Epithelial cell of prostate (primary cell): ENCODE measurements at regions not wholly inside any gene's neighbourhood (a gene's known extent, or its start where the extent isn't known, plus 50 kb on each side); places are given as distances from the start of the nearest gene placed in this dataset.
"Not testable (repeated sequence)": the region's sequence is repeated elsewhere in the genome, so short reads cannot be mapped to it uniquely, and the experiment has no call there.

Experiments
- DNase-seq: peaks from one replicate; pipeline ENCODE4 v3.0.0-alpha.2; 2011; ENCODE audit warnings: low read depth, low spot score
- H3K27ac ChIP-seq: fragments of 450-650 bp; 2 replicates; pipeline ENCODE4 v1.5.1; 2017; ENCODE audit warnings: mild to moderate bottlenecking

DNA sequence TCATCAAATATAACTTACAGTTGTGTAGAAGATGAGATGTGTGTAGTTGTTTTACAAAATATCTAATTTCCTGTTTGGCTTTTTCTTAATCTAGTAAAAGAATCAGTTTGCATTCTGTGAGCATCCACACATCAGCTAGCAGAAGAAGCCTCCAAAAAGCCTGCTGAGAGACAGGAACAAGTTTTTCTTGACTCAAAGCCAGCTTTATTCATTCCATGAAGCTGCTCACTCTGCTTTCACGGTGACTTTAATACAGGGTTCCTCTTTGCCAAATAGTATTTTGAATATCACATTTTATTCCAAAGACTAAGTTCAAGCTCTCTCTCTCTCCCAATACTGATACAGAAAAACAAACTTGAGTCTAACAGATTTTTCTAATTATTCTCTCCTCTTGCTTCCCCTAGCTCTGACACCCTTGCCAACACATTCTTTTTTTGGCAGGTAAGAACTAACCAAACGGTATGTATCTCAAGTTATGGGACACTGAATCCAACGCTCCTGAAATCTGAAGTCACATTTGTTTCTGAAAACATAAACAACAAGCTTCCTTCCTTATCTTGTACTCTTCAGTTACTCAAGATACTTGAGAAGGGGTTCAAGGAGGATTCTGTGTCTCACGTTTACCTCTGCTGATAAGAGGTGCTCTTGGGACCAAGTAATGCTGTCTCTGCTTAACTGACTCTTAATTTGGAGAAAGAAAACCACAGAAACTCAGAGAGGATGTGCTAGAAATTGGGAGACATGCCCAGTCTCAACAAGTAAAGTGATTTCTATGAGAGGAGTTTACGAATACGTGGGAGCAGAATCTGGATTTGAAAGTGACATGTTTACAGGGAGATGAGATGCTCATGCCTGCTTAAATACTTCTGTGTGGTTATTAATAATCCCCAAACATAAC is 184.2 kb upstream of the SPTLC3 start:
- H3K27ac ChIP-seq: no peak overlapping the region
- DNase-seq: no peak

DNA sequence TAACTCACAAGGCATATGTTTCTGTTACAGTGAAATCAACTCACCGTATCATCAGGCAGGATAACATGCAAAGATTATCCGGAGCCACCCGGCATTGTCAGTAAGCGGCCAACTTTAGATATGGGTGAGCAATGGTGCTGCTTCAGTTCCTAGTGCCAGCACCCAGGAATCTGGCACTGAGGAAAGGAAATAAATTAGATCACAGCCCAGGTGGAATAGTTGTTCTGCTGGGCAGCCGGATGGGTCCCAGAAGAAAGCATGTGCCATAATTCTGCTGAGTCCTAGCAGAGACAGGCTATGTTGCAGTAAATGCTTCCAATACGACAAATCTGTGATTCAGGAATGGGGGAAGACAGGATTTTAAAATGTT is 183.6 kb upstream of the SPTLC3 start:
- H3K27ac ChIP-seq: no peak overlapping the region
- no peak for DNase-seq

DNA sequence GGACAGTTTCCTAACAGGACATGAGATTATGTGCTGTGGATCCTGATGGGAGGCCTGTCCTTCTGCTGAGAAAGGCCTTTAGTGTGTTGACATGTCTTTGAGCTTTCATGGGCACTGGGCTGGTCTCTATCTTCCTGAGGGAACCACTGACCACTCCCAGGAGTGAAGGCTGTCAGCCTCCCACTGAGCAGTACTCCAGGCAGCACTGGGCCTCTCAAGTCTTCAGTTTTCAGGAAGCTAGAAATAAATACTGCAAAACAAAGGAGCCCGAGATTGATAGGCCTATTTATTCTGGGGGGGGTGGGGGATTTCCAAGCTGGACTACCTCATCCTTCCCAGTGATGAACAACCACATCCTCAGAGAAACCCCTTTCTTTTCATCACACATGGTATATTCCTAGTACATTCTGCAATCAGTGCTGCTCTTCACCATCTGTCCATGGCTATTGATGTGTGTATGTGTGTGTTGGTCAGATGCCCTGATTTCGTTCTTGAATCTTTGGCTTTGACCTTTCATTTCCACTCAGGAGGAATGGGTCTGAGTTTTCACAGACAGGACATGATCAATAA is 180.9 kb upstream of the SPTLC3 start:
- no peak for DNase-seq
- H3K27ac ChIP-seq: no peak overlapping the region

DNA sequence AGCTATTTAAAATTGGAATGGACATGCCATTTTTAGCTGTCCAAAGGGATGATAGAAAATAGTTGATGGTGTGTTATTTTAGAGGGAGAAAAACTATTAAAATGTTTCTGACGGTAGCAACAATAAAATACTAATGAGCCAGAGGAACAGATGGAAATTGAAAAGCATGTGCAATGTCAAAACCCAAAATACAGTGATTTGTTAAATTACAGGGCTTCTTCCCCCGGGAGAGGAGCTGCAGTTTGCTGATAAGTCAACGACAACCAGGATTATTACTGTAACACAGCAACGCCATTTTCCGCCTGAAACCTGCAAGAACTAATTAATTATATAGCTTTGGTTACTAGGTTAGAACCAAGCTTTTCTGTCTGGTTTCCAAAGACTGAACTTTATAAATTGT is 179.6 kb upstream of the SPTLC3 start:
- no peak for DNase-seq
- H3K27ac ChIP-seq: no peak overlapping the region

DNA sequence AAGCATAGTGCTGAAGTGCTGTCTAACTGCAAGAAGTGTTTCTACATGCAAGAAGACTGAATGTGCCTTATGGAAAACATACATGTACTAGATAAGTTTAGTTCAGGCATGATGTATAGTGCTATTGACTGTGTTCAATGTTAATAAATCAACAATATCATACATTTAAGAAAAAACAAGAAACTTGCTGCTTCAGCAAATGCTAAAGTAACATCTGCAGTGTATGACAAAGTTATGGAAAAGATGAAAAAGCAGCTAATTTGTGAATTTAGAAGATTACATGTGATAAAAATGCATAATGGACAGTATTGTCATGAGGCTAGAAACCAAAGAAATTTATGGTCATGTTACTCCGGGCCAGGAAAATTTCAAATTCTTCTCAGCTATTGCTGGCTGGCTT is 174.9 kb upstream of the SPTLC3 start:
- no peak overlapping the region for H3K27ac ChIP-seq
- no peak for DNase-seq

DNA sequence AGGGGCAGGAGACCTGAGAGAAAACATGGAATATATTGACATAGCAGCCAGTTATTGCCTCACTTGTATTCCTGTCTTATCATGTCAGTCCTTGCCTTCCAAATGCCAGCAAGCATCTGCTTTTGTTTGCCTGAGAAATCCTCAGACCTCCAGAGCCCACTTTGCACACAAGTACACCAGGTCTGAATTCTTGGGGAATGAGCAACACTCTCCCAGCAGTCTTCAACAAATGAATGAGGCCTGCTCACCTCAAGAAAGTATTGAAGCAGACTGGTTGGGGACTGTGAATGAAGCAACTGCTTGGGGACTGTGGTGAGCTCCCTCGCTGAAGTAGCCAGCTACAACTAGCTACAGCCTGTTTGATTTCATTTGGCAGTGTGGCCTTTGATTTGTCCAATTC is 172.8 kb upstream of the SPTLC3 start:
- peak overlapping the region; percentile 25 for H3K27ac ChIP-seq
- peak; percentile 18 for DNase-seq

DNA sequence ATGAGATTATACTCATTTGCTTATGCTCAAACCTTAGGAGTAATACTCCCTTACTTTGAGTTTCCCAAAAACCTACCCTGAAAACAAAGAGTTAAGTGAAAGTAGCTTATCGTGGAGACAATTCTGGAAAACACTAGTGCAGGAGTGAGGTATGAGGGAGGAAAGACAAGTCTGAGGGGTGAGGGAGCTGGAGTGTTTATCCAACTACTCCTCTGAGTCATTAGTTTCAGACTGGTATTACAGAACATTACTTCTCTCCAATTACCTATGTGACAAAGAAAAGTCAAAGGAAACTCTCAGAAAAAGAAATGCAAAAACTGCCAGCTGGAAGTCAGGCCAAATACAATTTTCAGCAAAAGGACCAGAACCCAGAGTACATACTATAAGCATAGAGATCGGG is 171.1 kb upstream of the SPTLC3 start:
- DNase-seq: no peak

DNA sequence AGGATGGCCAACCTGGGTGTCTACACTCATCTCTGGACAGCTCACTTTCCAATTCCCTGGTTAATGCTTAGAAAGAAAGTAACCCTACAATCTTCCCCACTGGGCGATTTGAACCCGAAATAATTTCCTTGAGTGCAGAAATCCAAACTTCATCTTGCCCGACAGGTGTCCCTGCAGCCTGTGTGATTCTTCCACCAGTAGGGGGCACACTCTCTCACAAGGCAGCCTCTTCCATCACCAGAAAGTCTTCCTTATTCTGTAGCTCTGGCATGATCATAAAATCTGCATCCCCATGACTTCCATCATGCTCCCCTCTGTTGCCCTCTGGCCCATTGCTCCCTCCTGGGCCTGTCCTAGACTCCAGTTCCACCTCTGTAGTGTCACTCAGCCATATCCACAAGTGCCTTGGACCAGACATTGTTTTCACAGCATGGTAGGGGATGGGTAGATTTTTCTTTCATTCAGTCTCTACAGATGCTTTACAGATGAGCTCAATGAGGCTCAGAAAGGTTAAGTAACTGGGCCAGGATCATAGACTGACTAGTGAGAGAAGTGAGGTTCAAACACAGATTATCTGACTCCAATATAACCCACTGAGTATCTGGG is 170.4 kb upstream of the SPTLC3 start:
- DNase-seq: no peak
- no peak overlapping the region for H3K27ac ChIP-seq

More for the DNA sequence above, 171.1 kb upstream of the SPTLC3 start:
- H3K27ac ChIP-seq: no peak overlapping the region

DNA sequence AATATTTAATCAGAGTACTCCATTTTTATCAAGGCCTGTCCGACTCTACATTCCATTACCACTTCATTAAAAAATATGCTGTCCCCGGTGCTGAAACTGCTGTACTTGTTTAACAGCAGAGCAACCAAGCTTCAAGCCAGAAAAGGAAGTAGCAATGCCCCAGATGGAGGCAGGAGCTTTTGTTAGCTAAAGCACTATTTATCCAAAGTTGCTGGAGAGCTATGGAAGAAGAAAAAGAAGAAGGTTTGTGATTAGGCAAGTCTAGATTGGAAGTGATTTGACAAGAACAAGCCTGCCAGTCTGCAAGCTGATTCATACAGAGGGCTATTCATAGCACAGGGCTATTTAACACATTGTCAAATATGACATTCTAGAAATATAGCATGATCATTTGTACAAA is 160.9 kb upstream of the SPTLC3 start:
- DNase-seq: peak; percentile 26
- H3K27ac ChIP-seq: no peak overlapping the region

DNA sequence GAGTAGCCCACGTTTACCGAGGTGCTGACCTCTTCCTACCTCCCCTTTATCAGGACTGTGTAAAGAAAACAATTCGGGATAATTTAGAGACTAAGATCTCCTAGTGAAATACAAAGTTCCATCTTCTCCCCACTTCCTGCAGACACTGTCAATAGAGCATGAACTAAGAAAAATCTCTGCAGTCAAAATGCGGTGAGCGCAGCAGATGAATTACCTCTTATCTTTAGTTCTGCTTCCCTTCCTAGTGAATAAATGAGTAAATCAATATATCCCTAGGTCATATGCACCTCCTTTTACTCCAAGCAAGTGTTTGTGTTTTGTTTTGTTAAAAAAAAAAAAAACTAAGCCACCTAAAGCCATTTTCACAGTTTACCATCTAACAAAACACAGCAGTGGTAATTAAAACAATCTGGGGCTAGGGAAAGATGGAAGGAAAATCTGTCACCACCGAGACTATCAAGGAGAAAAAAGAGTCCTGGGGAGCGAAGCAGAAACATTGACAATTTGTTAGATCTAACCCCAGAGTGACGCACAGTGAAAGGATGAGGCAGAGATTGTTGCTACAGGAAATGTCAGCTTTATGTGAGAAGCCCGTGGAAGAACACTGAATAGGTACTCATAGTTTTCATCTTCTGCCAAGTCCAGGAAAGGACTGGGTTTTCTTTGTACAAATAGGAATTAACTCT is 159.4 kb upstream of the SPTLC3 start:
- no peak overlapping the region for H3K27ac ChIP-seq
- DNase-seq: no peak

DNA sequence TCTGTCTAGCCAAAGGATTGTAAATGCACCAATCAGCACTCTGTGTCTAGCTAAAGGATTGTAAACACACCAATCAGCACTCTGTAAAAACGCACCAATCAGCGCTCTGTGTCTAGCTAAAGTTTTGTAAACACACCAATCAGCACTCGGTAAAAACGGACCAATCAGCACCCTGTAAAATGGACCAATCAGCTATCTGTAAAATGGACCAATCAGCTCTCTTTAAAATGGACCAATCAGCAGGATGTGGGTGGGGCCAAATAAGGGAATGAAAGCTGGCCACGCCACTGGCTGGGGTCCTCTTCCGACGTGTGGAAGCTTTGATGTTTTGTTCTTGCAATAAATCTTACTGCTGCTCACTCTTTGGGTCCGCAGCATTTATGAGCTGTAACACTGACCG is 151.1 kb upstream of the SPTLC3 start:
- not testable (repeated sequence) for H3K27ac ChIP-seq, DNase-seq

DNA sequence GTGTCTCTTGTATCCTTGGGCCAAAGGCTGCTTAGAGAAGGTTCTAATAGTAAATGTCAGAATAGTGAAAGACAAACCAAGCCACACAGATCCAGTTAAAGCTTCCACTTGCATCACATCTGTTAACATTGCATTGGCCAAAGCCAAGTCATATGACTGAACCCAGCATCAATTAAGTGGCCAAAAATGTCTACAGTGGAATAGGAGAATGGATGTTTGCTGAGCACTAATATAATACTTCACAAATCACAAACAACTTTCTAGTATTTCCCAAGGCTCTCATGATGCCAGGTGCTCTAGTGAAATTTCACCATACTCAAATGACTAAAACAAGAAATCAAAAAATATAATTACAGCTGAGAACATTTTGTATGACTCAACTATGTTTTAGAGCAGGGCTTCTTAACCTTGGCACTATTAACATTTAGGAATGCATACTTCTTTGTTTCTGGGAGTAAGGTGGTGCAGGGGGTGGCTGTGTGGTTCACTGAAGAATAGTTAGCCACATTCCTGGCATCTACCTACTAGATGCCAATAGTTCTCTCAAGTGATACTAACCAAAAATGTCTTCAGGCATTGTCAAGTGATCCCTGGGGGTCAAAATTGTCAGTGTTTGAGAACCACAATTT is 148.0 kb upstream of the SPTLC3 start:
- H3K27ac ChIP-seq: no peak overlapping the region
- DNase-seq: peak; percentile 2

DNA sequence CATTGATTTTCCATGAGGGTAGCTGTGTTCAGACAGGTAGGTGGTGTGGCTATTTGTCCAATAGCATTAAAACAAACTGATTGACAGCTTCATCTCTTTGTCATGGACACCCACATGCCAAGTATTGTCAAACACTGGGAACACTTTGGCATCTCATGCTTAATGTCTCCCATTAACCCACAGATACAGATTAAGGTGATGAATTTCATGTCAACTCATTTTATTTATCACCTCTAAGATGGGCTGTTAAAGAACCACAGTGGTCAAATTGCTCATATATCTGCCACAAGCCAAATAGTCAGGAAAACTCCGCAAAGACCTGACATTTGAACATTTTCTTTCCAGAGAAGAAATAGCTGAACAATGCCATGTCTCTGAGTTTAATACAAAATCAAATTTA is 139.1 kb upstream of the SPTLC3 start:
- DNase-seq: no peak

DNA sequence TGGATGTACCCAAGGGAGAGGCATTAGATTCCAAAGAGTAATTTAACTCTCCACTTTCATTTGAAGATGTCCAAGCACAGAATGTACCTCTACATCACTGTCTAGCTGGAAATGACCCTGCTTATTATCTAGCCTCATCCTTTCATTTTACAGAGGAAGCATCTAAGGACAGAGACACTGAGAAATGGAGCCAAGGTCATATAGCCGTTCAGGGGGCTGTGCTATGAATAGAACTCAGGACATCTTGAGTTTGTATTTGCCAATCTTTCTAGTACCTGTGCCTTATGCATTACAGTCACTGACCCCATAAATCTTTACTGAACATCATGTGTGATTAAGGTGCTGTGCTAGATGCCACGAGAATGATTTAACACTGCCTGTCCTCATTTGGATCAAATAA is 138.2 kb upstream of the SPTLC3 start:
- DNase-seq: no peak
- no peak overlapping the region for H3K27ac ChIP-seq

More for the DNA sequence above, 139.1 kb upstream of the SPTLC3 start:
- H3K27ac ChIP-seq: no peak overlapping the region

DNA sequence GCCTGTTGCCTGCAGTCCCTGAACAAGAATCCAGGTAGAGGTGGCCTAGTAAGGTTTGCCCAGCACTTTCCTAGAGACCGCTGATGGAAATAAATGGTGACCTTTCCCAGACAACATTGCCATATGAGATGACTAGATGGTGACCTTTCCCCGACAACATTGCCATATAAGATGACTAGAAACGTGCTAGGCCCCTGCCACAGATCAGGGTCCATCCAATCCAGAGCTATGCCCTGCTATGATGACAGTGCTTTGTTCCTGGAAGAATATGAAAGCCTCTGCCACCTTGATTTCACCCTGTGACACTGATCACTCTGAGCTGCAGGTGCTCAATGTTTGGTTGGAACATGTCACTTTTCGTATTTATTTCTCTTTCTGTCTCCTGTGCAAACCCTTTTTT is 133.8 kb upstream of the SPTLC3 start:
- H3K27ac ChIP-seq: no peak overlapping the region
- DNase-seq: no peak

DNA sequence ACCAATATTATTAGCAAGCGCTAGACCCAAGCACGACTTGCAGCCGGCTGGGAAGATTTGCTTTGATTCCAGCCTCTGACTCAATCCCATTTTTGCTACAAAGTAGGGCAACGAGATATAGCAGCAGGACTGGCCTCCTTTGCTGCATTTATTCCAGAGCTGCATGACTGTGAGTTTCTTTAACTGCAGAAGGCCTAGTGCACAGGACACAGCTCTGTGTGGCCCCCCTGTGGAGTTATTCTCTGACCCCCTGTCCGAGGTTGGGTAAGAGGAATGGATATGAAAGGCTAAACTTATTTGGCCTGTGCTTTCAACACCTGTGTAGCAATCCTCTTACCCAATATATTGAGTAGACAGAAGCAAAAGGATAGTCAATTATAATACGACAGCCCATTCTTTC is 133.3 kb upstream of the SPTLC3 start:
- DNase-seq: no peak

DNA sequence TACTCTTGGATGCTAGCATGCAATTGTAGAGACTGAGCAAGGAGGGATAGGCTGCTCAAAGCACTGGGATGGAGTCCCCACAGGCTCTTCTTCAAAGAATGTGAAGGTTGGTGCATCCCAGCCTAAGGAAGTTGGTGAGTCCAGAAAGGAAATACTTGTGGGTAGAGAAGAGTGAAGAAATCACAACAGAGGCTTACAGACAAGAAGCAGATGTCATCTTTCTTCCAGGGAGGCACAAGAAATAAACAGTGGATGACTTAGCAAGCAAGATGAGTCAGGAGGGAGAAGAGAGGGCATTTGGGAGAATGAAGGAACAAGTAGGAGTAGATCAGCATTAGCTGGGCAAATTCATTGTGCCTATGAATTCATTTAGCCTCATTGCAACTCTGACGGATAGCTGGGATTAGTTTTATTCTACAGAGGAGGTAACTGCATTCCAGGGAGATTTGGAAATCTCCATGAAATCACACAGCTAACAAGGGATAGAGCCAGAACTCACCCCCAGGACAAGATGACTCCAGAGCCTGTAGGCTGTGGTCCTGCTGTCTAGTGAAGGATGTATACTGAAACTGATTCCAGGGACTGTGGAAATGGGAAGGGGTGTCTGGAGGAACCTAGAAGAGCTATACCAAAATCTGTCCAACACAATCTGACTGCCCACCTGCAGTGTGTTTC is 125.8 kb upstream of the SPTLC3 start:
- no peak for DNase-seq
- no peak overlapping the region for H3K27ac ChIP-seq

More for the DNA sequence above, 133.3 kb upstream of the SPTLC3 start:
- H3K27ac ChIP-seq: no peak overlapping the region

DNA sequence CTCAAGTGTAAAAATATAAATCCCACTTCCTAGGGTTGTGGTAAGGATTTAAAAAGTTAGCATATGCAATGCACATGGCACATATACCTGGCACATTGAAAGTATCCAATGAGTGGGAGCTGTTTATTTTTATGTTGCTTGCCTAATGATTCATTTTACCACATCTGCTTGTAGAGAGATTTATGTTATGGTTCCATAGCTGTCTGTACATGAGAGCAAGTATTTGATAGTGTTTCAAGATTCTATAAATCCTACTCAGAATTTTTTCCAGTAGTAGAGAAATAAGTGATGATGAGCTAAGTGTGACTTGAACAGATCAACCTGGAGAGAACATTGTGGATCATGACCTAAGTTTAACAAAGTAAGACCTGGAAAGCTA is 125.3 kb upstream of the SPTLC3 start:
- DNase-seq: no peak
- H3K27ac ChIP-seq: no peak overlapping the region

DNA sequence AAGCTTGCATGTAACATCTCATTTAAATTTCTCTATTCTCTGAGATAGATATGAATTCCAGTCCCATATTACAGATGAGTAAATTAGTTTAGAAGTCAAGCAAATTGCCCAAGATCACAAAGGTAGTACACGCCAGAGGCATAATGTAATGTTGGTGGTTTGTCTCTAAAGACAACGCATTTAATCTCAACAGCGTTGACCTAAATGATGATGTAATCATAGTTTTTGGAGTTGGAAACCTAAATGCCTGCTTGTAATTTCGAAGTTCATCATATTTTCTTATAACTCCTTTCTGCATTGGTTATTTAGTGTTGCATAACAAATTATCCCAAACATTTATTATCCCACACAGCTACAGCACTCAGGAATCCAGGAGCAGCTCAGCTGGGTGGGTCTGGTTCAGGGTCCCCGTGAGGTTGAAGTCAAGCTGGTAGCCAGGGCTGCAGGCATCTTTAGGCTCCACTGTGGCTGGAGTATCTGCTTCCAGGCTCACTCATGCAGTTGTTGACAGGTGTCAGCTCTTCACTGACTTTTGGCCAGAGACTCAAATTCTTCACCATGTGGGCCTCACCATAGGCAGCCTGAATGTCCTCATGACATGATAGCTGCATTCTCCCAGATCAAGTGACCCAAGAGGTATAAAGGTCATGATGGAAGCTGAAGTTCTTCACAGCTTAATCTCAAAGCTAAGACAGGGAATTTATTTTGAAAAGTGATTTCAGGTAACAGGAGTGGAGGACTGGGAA is 122.0 kb upstream of the SPTLC3 start:
- no peak for DNase-seq
- no peak overlapping the region for H3K27ac ChIP-seq
